ENCODE measurements at regions not wholly inside any gene's neighbourhood (a gene's known extent, or its start where the extent isn't known, plus 50 kb on each side); places are given as distances from the start of the nearest gene placed in this dataset.
"Not testable (repeated sequence)": the region's sequence is repeated elsewhere in the genome, so short reads cannot be mapped to it uniquely, and the experiment has no call there.

DNA sequence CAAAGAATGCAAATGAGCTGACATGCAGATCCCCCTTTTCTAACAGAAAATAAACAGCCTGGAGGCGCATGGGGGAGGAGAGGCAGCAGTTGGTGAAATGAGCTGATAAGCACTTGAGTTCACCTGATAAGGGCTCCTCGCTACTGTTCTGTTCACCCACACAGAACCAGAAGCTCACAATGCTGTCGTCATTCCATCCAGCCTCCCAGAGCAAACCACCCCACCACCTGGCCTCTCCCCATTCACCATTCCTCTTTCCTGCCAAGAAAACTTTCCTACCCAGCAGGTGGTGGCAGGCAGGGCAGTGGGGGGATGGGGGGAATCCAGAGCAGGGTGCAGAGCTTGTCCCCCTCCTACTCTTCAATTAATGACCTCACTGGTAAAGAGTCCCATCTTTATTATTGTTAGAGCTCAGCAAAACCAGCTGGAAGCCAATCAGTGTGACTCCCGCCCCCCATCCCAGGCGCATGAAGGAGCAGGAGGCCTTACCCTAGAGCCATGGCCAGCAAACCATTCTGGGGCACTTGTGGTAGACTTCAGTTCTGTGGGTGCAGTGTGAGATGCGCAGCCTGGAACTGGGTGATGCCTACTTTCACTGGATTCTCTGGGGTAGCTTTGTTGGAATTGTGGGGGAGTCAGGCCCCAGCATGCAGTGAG is 350.3 kb downstream of the ZIC3 start:
- Mint-ChIP-seq H3K9me3 (no peaks in the 10 kb centered on the region), H3K4me3 (no peak overlapping the region), H3K4me1 (no peaks in the 10 kb centered on the region), H3K27me3 (no peaks in the 10 kb centered on the region), H3K27ac (no peak overlapping the region), H3K36me3 (ENCODE audit: low read depth) (no peaks in the 10 kb centered on the region)
- ChIA-PET POLR2A (no interaction called here), CTCF (no interaction called here)
- DNase-seq, result no peak

DNA sequence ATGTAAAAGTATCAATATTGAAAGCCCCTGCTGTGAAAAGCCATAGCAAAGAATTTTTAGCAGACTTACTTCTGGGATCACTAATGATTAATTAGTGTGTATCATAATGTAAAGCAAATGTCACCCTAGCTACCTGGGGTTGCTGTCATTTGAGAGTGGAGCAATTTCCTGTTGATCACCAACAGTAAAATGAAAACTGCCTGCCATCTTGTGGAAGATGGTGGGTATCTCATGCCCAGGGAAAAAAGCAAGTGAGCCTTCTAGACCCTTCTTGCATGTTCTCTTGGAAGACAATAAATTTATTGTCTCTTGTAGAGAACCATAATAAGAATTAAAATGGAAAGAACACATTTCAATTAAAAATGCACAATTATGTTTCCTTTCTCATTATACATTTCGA is 360.2 kb downstream of the ZIC3 start:
- no peaks in the 10 kb centered on the region for H3K27me3 Mint-ChIP-seq
- H3K36me3 Mint-ChIP-seq (ENCODE audit: low read depth), result no peaks in the 10 kb centered on the region
- H3K27ac Mint-ChIP-seq, result no peak overlapping the region
- CTCF ChIA-PET, result no interaction called here
- H3K4me3 Mint-ChIP-seq, result no peak overlapping the region
- POLR2A ChIA-PET, result no interaction called here
- DNase-seq, result no peak
- H3K4me1 Mint-ChIP-seq, result no peaks in the 10 kb centered on the region
- no peaks in the 10 kb centered on the region for H3K9me3 Mint-ChIP-seq

DNA sequence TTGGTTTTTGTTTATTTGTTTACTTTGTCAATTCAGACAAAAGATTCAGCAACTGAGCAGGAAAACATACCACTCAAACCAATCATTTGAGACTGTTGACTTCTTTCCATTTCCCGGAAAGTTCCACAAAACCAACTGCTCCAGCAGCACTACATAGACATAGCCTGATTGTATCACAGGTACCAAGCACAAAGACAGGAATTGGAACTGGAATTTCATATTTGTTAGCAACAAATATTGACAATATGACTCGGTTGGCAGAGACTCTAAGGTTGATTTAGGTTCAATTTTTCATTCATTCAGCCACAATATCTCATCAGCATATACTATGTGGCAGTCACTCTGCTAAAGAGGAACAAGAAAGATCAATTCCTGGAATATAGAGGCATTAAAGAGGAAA is 364.0 kb downstream of the ZIC3 start:
- CTCF ChIA-PET, result no interaction called here
- POLR2A ChIA-PET, result no interaction called here

DNA sequence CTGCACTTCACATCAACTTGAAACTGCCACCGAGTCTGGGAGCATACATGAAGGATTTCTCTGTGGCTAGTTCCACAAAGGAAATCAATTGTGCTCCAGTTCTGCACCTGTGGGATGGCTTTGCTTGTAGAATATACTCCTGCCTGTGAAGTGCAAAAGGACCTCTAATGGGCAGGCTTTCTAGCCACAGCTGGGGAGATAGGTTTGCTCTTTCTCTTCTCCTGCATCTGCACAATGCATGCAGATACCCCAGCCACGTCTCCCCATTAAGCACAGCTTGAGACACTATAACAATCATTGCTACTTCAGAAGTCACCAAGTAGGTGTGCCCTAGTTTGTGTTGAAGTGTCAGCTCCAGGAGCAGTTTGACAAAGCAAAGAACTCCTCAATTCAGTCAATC is 364.6 kb downstream of the ZIC3 start:
- Mint-ChIP-seq H3K9me3 (peaks cover 5% of the 10 kb centered on the region), H3K36me3 (ENCODE audit: low read depth) (no peaks in the 10 kb centered on the region), H3K4me1 (no peaks in the 10 kb centered on the region), H3K4me3 (no peak overlapping the region), H3K27me3 (no peaks in the 10 kb centered on the region), H3K27ac (no peak overlapping the region)
- ChIA-PET POLR2A (no interaction called here), CTCF (no interaction called here)
- DNase-seq, result no peak

More for the DNA sequence above, 364.0 kb downstream of the ZIC3 start:
- Mint-ChIP-seq H3K9me3 (peaks cover 4% of the 10 kb centered on the region), H3K36me3 (ENCODE audit: low read depth) (no peaks in the 10 kb centered on the region), H3K4me3 (no peak overlapping the region), H3K27ac (no peak overlapping the region), H3K27me3 (no peaks in the 10 kb centered on the region), H3K4me1 (no peaks in the 10 kb centered on the region)
- DNase-seq, result no peak

DNA sequence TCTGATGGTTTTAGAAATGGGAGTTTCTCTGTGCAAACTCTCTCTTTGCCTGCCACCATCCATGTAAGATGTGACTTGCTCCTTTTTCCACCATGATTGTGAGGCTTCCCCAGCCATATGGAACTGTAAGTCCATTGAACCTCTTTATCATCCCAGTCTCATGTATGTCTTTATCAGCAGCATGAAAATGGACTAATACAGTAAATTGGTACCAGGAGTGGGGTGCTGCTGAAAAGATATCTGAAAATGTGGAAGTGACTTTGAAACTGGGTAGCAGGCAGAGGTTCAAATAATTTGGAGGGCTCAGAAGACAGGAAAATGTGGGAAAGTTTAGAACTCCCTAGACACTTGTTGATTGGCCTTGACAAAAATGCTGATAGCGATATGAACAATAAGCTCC is 368.3 kb downstream of the ZIC3 start:
- CTCF ChIA-PET; DNase-seq; H3K4me3 Mint-ChIP-seq; H3K36me3 Mint-ChIP-seq (ENCODE audit: low read depth); H3K27me3 Mint-ChIP-seq; H3K4me1 Mint-ChIP-seq; H3K27ac Mint-ChIP-seq; H3K9me3 Mint-ChIP-seq; POLR2A ChIA-PET: not testable (repeated sequence)

DNA sequence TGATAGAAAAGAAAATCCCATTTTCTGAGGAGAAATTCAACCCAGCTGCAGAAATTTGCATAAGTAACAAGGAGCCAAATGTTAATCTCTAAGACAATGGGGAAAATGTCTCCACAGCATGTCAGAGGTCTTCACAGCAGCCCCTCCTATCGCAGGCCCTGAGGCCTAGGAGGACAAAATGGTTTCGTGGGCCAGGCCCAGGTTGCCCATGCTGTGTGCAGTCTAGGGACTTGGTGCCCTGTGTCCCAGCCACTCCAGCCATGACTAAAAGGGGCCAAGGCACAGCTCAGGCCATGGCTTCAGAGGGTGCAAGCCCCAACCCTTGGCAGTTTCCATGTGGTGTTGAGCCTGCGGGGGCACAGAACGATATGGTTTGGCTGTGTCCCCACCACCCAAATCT is 369.0 kb downstream of the ZIC3 start:
- POLR2A ChIA-PET; H3K4me3 Mint-ChIP-seq; H3K27ac Mint-ChIP-seq; H3K9me3 Mint-ChIP-seq; H3K4me1 Mint-ChIP-seq; H3K36me3 Mint-ChIP-seq (ENCODE audit: low read depth); H3K27me3 Mint-ChIP-seq; DNase-seq; CTCF ChIA-PET: not testable (repeated sequence)

DNA sequence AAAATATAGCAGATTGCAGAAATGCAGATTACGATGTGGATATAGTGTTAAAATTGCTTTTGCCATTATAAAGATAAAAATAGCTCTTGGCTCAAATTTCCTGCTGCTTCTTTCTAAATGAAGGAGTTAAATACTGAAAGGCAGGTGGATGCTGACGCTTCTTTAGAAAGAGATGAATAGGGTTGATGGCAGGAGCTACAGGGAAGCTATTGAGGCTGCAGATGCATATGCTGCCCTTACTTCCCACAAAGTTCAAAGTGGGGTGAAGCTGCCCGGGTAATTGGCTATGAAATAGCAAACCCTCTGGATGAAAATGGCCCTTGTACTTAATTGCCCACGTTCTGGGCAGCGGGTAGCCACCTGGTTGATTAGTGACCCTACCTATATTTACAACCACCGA is 379.5 kb downstream of the ZIC3 start:
- ChIA-PET POLR2A (no interaction called here), CTCF (no interaction called here)
- Mint-ChIP-seq H3K9me3 (no peaks in the 10 kb centered on the region), H3K27me3 (no peaks in the 10 kb centered on the region), H3K27ac (no peak overlapping the region), H3K36me3 (ENCODE audit: low read depth) (no peaks in the 10 kb centered on the region), H3K4me1 (no peaks in the 10 kb centered on the region), H3K4me3 (no peak overlapping the region)
- no peak for DNase-seq

DNA sequence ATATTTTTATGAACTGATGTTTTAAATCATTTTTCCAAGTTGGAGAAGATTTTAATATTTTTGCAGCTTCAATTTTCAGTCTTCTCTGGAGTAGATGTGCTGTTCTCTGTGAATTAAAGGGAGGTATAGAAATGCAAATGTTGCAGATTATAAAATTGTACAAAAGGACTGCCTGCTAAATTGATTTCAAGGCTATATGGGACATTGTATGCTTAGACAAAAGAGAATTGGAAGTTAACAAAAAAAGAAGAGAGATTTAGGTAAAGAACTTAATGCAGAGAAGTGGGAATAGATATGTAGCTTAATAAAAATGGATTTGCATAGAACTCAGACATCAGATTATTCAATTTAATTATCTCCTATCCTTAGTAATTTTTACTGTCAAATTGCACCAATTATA is 403.3 kb downstream of the ZIC3 start:
- no peak overlapping the region for H3K4me3 Mint-ChIP-seq
- no peaks in the 10 kb centered on the region for H3K27me3 Mint-ChIP-seq
- H3K27ac Mint-ChIP-seq, result no peak overlapping the region
- H3K4me1 Mint-ChIP-seq, result no peaks in the 10 kb centered on the region
- ChIA-PET POLR2A (no interaction called here), CTCF (no interaction called here)
- H3K9me3 Mint-ChIP-seq, result no peaks in the 10 kb centered on the region
- no peaks in the 10 kb centered on the region for H3K36me3 Mint-ChIP-seq (ENCODE audit: low read depth)
- no peak for DNase-seq

DNA sequence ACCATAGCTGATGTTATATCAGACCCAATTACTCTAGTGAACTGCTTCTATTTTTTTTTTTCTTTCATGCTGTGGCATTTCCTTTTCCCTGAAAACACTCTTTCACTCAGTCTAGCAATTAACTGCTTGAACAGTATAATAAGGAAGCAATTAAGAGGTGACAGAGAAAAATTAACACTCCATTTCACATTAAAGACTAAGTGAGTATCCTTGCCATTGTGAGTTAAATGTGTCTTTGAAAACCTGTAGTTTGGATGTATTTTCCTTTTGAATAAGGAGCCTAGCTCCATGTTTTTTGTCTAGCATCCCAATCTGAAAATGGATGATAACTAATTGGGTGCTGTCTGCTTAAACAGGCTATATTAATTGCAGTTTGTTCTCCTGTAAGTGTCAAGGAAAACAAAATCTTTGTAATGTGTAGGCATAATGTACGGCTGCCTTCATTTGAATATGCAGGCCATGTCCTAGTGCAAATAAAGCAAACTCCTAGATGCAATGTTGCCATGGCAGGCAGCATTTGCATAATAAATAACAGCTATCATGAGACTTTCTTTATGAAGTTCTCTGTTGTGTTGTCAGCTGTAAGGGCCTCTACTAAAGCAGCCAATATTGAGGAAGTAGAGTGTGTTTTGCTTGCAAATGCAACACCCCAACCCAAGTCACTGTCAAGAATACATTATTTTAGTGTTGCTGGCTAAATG is 416.7 kb downstream of the ZIC3 start:
- H3K4me1 Mint-ChIP-seq, result no peaks in the 10 kb centered on the region
- no peak for DNase-seq
- H3K4me3 Mint-ChIP-seq, result no peak overlapping the region
- H3K9me3 Mint-ChIP-seq, result no peaks in the 10 kb centered on the region
- no peaks in the 10 kb centered on the region for H3K27me3 Mint-ChIP-seq
- no peak overlapping the region for H3K27ac Mint-ChIP-seq
- no peaks in the 10 kb centered on the region for H3K36me3 Mint-ChIP-seq (ENCODE audit: low read depth)
- POLR2A ChIA-PET, result no interaction called here
- CTCF ChIA-PET, result no interaction called here

DNA sequence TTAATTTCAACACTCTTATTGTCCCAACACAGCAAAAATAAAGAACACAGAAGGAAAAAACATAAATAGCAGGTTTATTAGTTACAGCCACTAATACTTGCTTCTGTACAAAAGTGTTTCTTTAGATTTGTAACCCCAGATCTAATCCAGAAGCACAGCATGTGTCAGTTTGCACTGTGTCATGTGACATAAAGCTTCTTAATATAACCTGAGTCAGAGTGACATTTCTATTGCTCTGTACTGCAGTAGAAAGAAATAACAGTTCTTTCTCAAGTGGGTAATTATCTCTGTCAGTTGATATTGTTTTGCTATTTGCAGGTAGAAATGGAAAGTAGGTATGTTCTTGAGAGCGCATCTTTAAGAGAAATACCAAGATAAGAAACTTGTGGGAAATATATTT is 422.5 kb downstream of the ZIC3 start:
- Mint-ChIP-seq H3K27me3 (no peaks in the 10 kb centered on the region), H3K36me3 (ENCODE audit: low read depth) (no peaks in the 10 kb centered on the region), H3K4me3 (no peak overlapping the region), H3K4me1 (no peaks in the 10 kb centered on the region), H3K27ac (no peak overlapping the region), H3K9me3 (no peaks in the 10 kb centered on the region)
- CTCF ChIA-PET, result no interaction called here
- DNase-seq, result no peak
- POLR2A ChIA-PET, result no interaction called here

DNA sequence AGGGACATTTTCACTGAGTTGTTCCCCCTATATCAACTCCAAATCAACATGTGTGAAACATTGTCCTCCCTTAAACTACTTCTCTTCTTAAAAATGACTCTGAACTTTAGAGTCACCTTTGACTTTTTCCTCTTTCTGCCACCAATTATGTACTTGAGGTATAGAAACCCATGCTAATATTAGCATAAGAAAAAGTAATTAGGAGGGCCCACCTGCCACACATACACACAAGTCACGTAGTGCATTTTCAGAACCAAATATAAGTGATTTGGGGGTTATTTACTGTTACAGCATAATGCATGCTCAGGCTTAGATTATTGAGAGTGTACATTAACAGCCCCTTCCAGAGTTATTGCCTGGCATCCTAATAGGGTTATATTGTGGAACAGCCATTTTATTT is 432.7 kb downstream of the ZIC3 start:
- Mint-ChIP-seq H3K4me1 (no peaks in the 10 kb centered on the region), H3K36me3 (ENCODE audit: low read depth) (no peaks in the 10 kb centered on the region), H3K27ac (no peak overlapping the region), H3K4me3 (no peak overlapping the region), H3K27me3 (no peaks in the 10 kb centered on the region), H3K9me3 (no peaks in the 10 kb centered on the region)
- ChIA-PET POLR2A (no interaction called here), CTCF (no interaction called here)
- no peak for DNase-seq

DNA sequence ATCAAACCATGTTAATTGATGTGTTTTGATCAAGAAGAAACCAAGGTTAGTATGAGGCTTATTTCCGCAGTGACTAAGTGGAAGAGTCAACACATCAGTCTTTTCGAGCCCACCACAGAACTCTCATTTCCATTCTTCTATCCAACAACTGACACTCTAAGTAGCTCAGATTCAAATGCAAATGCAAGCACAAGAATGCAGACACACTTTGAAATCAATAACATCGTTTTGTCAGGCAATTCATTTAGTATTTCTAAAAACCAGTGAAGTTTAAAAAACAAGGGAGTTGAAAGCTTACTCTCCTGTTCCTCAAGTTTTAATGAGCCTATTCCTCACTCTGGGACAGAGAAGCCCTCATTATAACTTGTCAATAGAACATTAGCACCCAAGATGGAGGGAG is 433.1 kb downstream of the ZIC3 start:
- no peak for DNase-seq
- H3K27me3 Mint-ChIP-seq, result no peaks in the 10 kb centered on the region
- POLR2A ChIA-PET, result no interaction called here
- H3K4me3 Mint-ChIP-seq, result no peak overlapping the region
- CTCF ChIA-PET, result no interaction called here
- no peaks in the 10 kb centered on the region for H3K36me3 Mint-ChIP-seq (ENCODE audit: low read depth)
- H3K27ac Mint-ChIP-seq, result no peak overlapping the region
- no peaks in the 10 kb centered on the region for H3K4me1 Mint-ChIP-seq
- no peaks in the 10 kb centered on the region for H3K9me3 Mint-ChIP-seq

DNA sequence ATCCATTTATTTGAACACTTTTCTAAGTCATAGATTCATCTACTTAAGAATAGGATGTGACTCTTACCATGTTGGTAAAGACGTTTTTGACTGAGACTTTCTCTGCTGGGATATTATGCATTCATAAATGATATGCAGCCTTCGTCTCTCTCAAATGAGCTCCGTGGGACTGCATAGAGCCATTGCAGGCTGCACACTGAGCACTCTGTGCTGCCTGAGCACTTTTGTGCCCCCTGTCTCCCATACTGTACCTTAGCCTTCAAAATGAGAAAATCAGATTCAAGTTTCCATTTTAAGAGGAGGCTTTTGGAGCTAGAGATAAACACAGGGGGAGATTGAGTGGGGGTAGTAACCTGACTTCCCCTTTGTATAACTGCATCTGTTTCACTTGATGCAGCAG is 433.6 kb downstream of the ZIC3 start:
- ChIA-PET POLR2A (no interaction called here), CTCF (interaction anchor here (0.6 kb wide), 1 partner anchor 36 kb away, joined by 4 read pairs; no protein-coding TSS in a partner anchor)
- Mint-ChIP-seq H3K27me3 (no peaks in the 10 kb centered on the region), H3K27ac (no peak overlapping the region), H3K4me3 (no peak overlapping the region), H3K9me3 (no peaks in the 10 kb centered on the region), H3K36me3 (ENCODE audit: low read depth) (no peaks in the 10 kb centered on the region), H3K4me1 (no peaks in the 10 kb centered on the region)
- DNase-seq, result no peak

DNA sequence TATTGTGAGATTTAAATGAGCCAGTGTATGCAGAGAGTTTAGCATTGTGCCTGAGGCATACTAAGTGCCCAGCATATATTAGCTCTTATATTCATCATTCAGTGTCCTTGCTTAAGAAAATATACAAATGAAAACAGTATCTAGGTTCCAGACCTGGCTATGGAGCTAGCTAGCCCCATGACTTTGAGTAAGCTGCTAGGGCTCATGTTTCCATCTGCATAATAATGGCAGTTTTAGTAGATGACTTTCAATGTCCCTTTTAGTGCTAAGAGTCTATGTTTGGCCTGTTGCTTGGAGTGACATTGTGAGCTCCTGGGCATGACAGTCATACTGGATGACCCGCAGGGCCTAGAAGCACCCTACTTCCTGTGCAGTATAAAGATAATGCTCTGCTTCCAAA is 435.3 kb downstream of the ZIC3 start:
- Mint-ChIP-seq H3K4me3 (no peak overlapping the region), H3K9me3 (no peaks in the 10 kb centered on the region), H3K27me3 (no peaks in the 10 kb centered on the region), H3K36me3 (ENCODE audit: low read depth) (no peaks in the 10 kb centered on the region), H3K27ac (no peak overlapping the region), H3K4me1 (no peaks in the 10 kb centered on the region)
- DNase-seq, result no peak
- POLR2A ChIA-PET, result no interaction called here
- CTCF ChIA-PET, result no interaction called here

Data from activated CD4-positive, alpha-beta T cell treated with anti-CD3 and anti-CD28 coated beads, Interleukin-2, amount 10 ng/mL, durations not matched to agents 7 days and 5 days (primary cell).